ENCODE measurements at regions not wholly inside any gene's neighbourhood (a gene's known extent, or its start where the extent isn't known, plus 50 kb on each side); places are given as distances from the start of the nearest gene placed in this dataset.

- no peak for DNase-seq (ENCODE audit: low spot score in 2 of 2)
- no peaks in the 10 kb centered on the region for H3K4me1 Mint-ChIP-seq
- ATAC-seq, result no peak
- no peaks in the 10 kb centered on the region for H3K36me3 Mint-ChIP-seq
- no peak overlapping the region for H3K4me3 Mint-ChIP-seq
- no peak overlapping the region for H3K27ac Mint-ChIP-seq
- no peaks in the 10 kb centered on the region for H3K9me3 Mint-ChIP-seq
Observed at GRCh38 chr6:21800948-21801438, 207.4 kb downstream of the SOX4 start.

- Mint-ChIP-seq H3K4me3 (no peak overlapping the region), H3K36me3 (no peaks in the 10 kb centered on the region), H3K4me1 (no peaks in the 10 kb centered on the region), H3K27ac (no peak overlapping the region), H3K9me3 (no peaks in the 10 kb centered on the region)
- no peak for ATAC-seq
- no peak for DNase-seq (ENCODE audit: low spot score in 2 of 2)
Observed at GRCh38 chr6:21801446-21802174, 208.1 kb downstream of the SOX4 start.

GRCh38 chr6:21802175-21802822, 208.7 kb downstream of the SOX4 start:
- no peak for DNase-seq (ENCODE audit: low spot score in 2 of 2)
- no peak for ATAC-seq
- Mint-ChIP-seq H3K9me3 (no peaks in the 10 kb centered on the region), H3K4me3 (no peak overlapping the region), H3K36me3 (no peaks in the 10 kb centered on the region), H3K27ac (no peak overlapping the region), H3K4me1 (no peaks in the 10 kb centered on the region)

- Mint-ChIP-seq H3K4me1 (no peaks in the 10 kb centered on the region), H3K9me3 (no peaks in the 10 kb centered on the region), H3K4me3 (no peak overlapping the region), H3K36me3 (no peaks in the 10 kb centered on the region), H3K27ac (no peak overlapping the region)
- no peak for ATAC-seq
- DNase-seq (ENCODE audit: low spot score in 2 of 2), result no peak
Observed at GRCh38 chr6:21804941-21805610, 211.5 kb downstream of the SOX4 start.

GRCh38 chr6:21807299-21808044, 213.9 kb downstream of the SOX4 start:
- DNase-seq (ENCODE audit: low spot score in 2 of 2) (no peak), ATAC-seq (no peak)
- Mint-ChIP-seq H3K4me3 (no peak overlapping the region), H3K36me3 (no peaks in the 10 kb centered on the region), H3K27ac (no peak overlapping the region), H3K9me3 (no peaks in the 10 kb centered on the region), H3K4me1 (no peaks in the 10 kb centered on the region)

- H3K36me3 Mint-ChIP-seq, result no peaks in the 10 kb centered on the region
- H3K4me1 Mint-ChIP-seq, result no peaks in the 10 kb centered on the region
- H3K27ac Mint-ChIP-seq, result no peak overlapping the region
- no peak overlapping the region for H3K4me3 Mint-ChIP-seq
- DNase-seq (ENCODE audit: low spot score in 2 of 2) (no peak), ATAC-seq (no peak)
- peaks cover 3% of the 10 kb centered on the region for H3K9me3 Mint-ChIP-seq
Observed at GRCh38 chr6:21808045-21808470, 214.5 kb downstream of the SOX4 start.

GRCh38 chr6:21808551-21809242, 215.1 kb downstream of the SOX4 start:
- peaks cover 3% of the 10 kb centered on the region for H3K9me3 Mint-ChIP-seq
- H3K27ac Mint-ChIP-seq, result no peak overlapping the region
- H3K36me3 Mint-ChIP-seq, result no peaks in the 10 kb centered on the region
- H3K4me1 Mint-ChIP-seq, result no peaks in the 10 kb centered on the region
- ATAC-seq (no peak), DNase-seq (ENCODE audit: low spot score in 2 of 2) (no peak)
- H3K4me3 Mint-ChIP-seq, result no peak overlapping the region

GRCh38 chr6:21811484-21811883, 217.9 kb downstream of the SOX4 start:
- Mint-ChIP-seq H3K9me3 (peaks cover 11% of the 10 kb centered on the region), H3K4me1 (no peaks in the 10 kb centered on the region)
- no peak for ATAC-seq

GRCh38 chr6:21816231-21816630, 222.7 kb downstream of the SOX4 start:
- no peaks in the 10 kb centered on the region for H3K4me1 Mint-ChIP-seq
- DNase-seq (ENCODE audit: low spot score in 2 of 2) (no peak), ATAC-seq (no peak)
- no peak overlapping the region for H3K4me3 Mint-ChIP-seq
- no peak overlapping the region for H3K27ac Mint-ChIP-seq
- H3K36me3 Mint-ChIP-seq, result no peaks in the 10 kb centered on the region
- H3K9me3 Mint-ChIP-seq, result peaks cover 11% of the 10 kb centered on the region

More at GRCh38 chr6:21811484-21811883, 217.9 kb downstream of the SOX4 start:
- DNase-seq (ENCODE audit: low spot score in 2 of 2), result no peak
- no peak overlapping the region for H3K27ac Mint-ChIP-seq
- H3K36me3 Mint-ChIP-seq, result no peaks in the 10 kb centered on the region
- H3K4me3 Mint-ChIP-seq, result no peak overlapping the region

GRCh38 chr6:21820442-21820841, 226.9 kb downstream of the SOX4 start:
- no peak for ATAC-seq
- no peaks in the 10 kb centered on the region for H3K36me3 Mint-ChIP-seq

GRCh38 chr6:21823371-21823770, 229.8 kb downstream of the SOX4 start:
- Mint-ChIP-seq H3K27ac (no peak overlapping the region), H3K9me3 (no peaks in the 10 kb centered on the region), H3K4me1 (no peaks in the 10 kb centered on the region), H3K4me3 (no peak overlapping the region), H3K36me3 (no peaks in the 10 kb centered on the region)
- DNase-seq (ENCODE audit: low spot score in 2 of 2) (no peak), ATAC-seq (no peak)

More at GRCh38 chr6:21820442-21820841, 226.9 kb downstream of the SOX4 start:
- Mint-ChIP-seq H3K4me3 (no peak overlapping the region), H3K9me3 (peaks cover 5% of the 10 kb centered on the region), H3K27ac (no peak overlapping the region), H3K4me1 (no peaks in the 10 kb centered on the region)
- DNase-seq (ENCODE audit: low spot score in 2 of 2), result no peak

GRCh38 chr6:21824431-21825177, 231.1 kb downstream of the SOX4 start:
- Mint-ChIP-seq H3K36me3 (no peaks in the 10 kb centered on the region), H3K4me1 (no peaks in the 10 kb centered on the region), H3K9me3 (no peaks in the 10 kb centered on the region), H3K27ac (no peak overlapping the region), H3K4me3 (no peak overlapping the region)
- no peak for ATAC-seq
- no peak for DNase-seq (ENCODE audit: low spot score in 2 of 2)

- no peak overlapping the region for H3K4me3 Mint-ChIP-seq
- H3K27ac Mint-ChIP-seq, result no peak overlapping the region
- H3K4me1 Mint-ChIP-seq, result no peaks in the 10 kb centered on the region
- ATAC-seq, result no peak
- H3K9me3 Mint-ChIP-seq, result no peaks in the 10 kb centered on the region
- no peaks in the 10 kb centered on the region for H3K36me3 Mint-ChIP-seq
- no peak for DNase-seq (ENCODE audit: low spot score in 2 of 2)
Observed at GRCh38 chr6:21826023-21826422, 232.5 kb downstream of the SOX4 start.

- Mint-ChIP-seq H3K9me3 (no peaks in the 10 kb centered on the region), H3K4me1 (no peaks in the 10 kb centered on the region), H3K4me3 (no peak overlapping the region), H3K36me3 (no peaks in the 10 kb centered on the region), H3K27ac (no peak overlapping the region)
- DNase-seq (ENCODE audit: low spot score in 2 of 2), result no peak
- ATAC-seq, result no peak
Observed at GRCh38 chr6:21826904-21827303, 233.4 kb downstream of the SOX4 start.
